Aorta (tissue), 5 donors: ENCODE measurements at regions not wholly inside any gene's neighbourhood (a gene's known extent, or its start where the extent isn't known, plus 50 kb on each side); places are given as distances from the start of the nearest gene placed in this dataset.

Source experiments
- ATAC-seq: fragments of 200-7000 bp; cut with Tn5 transposase; one replicate; pipeline ENCODE4 v1.9.1; 2022; ENCODE audit warnings: moderate library complexity; ENCODE audit not compliant: low FRiP score
- DNase-seq, 2 donors: peaks; one replicate each; pipeline ENCODE4 v3.0.0-alpha.2; 2020
- H3K27ac ChIP-seq, 2 donors: one replicate each; pipeline ENCODE4 v1.5.1; 2013; ENCODE audit warnings: low read length in 2 of 2, mild to moderate bottlenecking in 2 of 2, moderate library complexity in 2 of 2, control low read depth in 1 of 2, inconsistent platforms in 1 of 2, low read depth in 1 of 2
- H3K27me3 ChIP-seq, 2 donors: one replicate each; pipeline ENCODE4 v1.6.1; 2013; ENCODE audit warnings: control low read depth in 1 of 2, low read length in 1 of 2, mild to moderate bottlenecking in 1 of 2, moderate library complexity in 1 of 2; ENCODE audit not compliant: insufficient read depth in 2 of 2, control insufficient read depth in 1 of 2
- H3K36me3 ChIP-seq, 2 donors: one replicate each; pipeline ENCODE4 v1.6.1; 2013; ENCODE audit warnings: control low read depth in 1 of 2, low read length in 1 of 2, mild to moderate bottlenecking in 1 of 2; ENCODE audit not compliant: insufficient read depth in 2 of 2, control insufficient read depth in 1 of 2
- H3K4me1 ChIP-seq, 2 donors: one replicate each; pipeline ENCODE4 v1.6.1; 2013; ENCODE audit warnings: low read length in 2 of 2, control low read depth in 1 of 2, mild to moderate bottlenecking in 1 of 2, moderate library complexity in 1 of 2; ENCODE audit not compliant: insufficient read depth in 2 of 2, control insufficient read depth in 1 of 2
- H3K4me3 ChIP-seq, 2 donors: one replicate each; pipeline ENCODE4 v1.5.1; 2013; ENCODE audit warnings: low read length in 2 of 2, control low read depth in 1 of 2, mild to moderate bottlenecking in 1 of 2
- H3K9me3 ChIP-seq: one replicate; pipeline ENCODE4 v1.6.1; 2013; ENCODE audit warnings: mild to moderate bottlenecking, low read length; ENCODE audit not compliant: control insufficient read depth
- WGBS, 2 donors: extraction: QIAGEN DNeasy Blood & Tissue Kit; methylation state at CpG; one replicate each; pipeline ENCODE4 v1.1.7; 2013; 5-methylcytosine and 5-hydroxymethylcytosine counted together
- intact Hi-C, 2 donors: fragments of 100-400 bp; cut with DNase I; formaldehyde crosslinking; loops; one replicate each; pipeline versions ENCODE4 v1.14.2 to v1.15.0; 2022
- donor health status: healthy with polysubstance abuse.
- donor health status: Bipolar disorder and iron deficiency.
- donor health status: DM: no; HTN: no; CAD: no.
- donor health status: DM: no; HTN: no; CAD: no.
- donor health status: DM: yes; HTN: yes; CAD: no.

- DNase-seq (no peak), ATAC-seq (no peak)
- 84 to 85% methylated on average over 6 of the region's 6 CpGs for WGBS, 2 donors
- Histone ChIP-seq H3K4me1 (no peaks in the 10 kb centered on the region), H3K27ac (no peak overlapping the region), H3K4me3 (no peak overlapping the region), H3K9me3 (peaks cover 2% of the 10 kb centered on the region), H3K27me3 (no peaks in the 10 kb centered on the region), H3K36me3 (no peaks in the 10 kb centered on the region)
- intact Hi-C loops, result no loop called here
Observed at GRCh38 chr10:2119316-2119715, 382.0 kb upstream of the ADARB2 start.

- no peaks in the 10 kb centered on the region for H3K4me1 ChIP-seq
- 71 to 82% methylated on average over 3 of the region's 3 CpGs for WGBS, 2 donors
- no peak overlapping the region for H3K27ac ChIP-seq
- no peak for DNase-seq
- intact Hi-C loops, result no loop called here
- no peak for ATAC-seq
- H3K4me3 ChIP-seq, result no peak overlapping the region
- peaks cover 2% of the 10 kb centered on the region for H3K9me3 ChIP-seq
- H3K36me3 ChIP-seq, result no peaks in the 10 kb centered on the region
- no peaks in the 10 kb centered on the region for H3K27me3 ChIP-seq
Observed at GRCh38 chr10:2118201-2118600, 380.9 kb upstream of the ADARB2 start.

- ATAC-seq, result no peak
- intact Hi-C loops, result no loop called here
- H3K9me3 ChIP-seq, result peaks cover 2% of the 10 kb centered on the region
- H3K4me1 ChIP-seq, result no peaks in the 10 kb centered on the region
- 96 to 100% methylated on average over 1 of the region's 1 CpG for WGBS, 2 donors
- DNase-seq, result no peak
- H3K27me3 ChIP-seq, result no peaks in the 10 kb centered on the region
- H3K27ac ChIP-seq, result no peak overlapping the region
- H3K4me3 ChIP-seq, result no peak overlapping the region
- no peaks in the 10 kb centered on the region for H3K36me3 ChIP-seq
Observed at GRCh38 chr10:2117641-2118040, 380.3 kb upstream of the ADARB2 start.

GRCh38 chr10:2111965-2112364 is 374.6 kb upstream of the ADARB2 start:
- Histone ChIP-seq H3K9me3 (no peaks in the 10 kb centered on the region), H3K27ac (no peak overlapping the region), H3K4me1 (no peaks in the 10 kb centered on the region), H3K27me3 (no peaks in the 10 kb centered on the region), H3K36me3 (no peaks in the 10 kb centered on the region), H3K4me3 (no peak overlapping the region)
- intact Hi-C loops, result no loop called here
- ATAC-seq (no peak), DNase-seq (no peak)
- 64 to 66% methylated on average over 8 of the region's 8 CpGs for WGBS, 2 donors

- H3K9me3 ChIP-seq, result peaks cover 2% of the 10 kb centered on the region
- no peaks in the 10 kb centered on the region for H3K36me3 ChIP-seq
- ATAC-seq (no peak), DNase-seq (no peak)
- H3K4me1 ChIP-seq, result no peaks in the 10 kb centered on the region
- intact Hi-C loops, result no loop called here
- H3K27me3 ChIP-seq, result no peaks in the 10 kb centered on the region
- WGBS, 2 donors, result 83 to 87% methylated on average over 1 of the region's 1 CpG
- no peak overlapping the region for H3K27ac ChIP-seq
- H3K4me3 ChIP-seq, result no peak overlapping the region
Observed at GRCh38 chr10:2108496-2108895, 371.2 kb upstream of the ADARB2 start.

- 12 to 20% methylated on average over 2 of the region's 2 CpGs for WGBS, 2 donors
Observed at GRCh38 chr10:2106641-2107040, 369.3 kb upstream of the ADARB2 start.

GRCh38 chr10:2099321-2099720 is 362.0 kb upstream of the ADARB2 start:
- ATAC-seq (no peak), DNase-seq (no peak)
- H3K27ac ChIP-seq, result no peak overlapping the region
- H3K4me1 ChIP-seq, result no peaks in the 10 kb centered on the region
- intact Hi-C loops, result no loop called here
- no peak overlapping the region for H3K4me3 ChIP-seq
- no peaks in the 10 kb centered on the region for H3K9me3 ChIP-seq
- H3K27me3 ChIP-seq, result no peaks in the 10 kb centered on the region
- 88 to 93% methylated on average over 16 of the region's 16 CpGs for WGBS, 2 donors
- H3K36me3 ChIP-seq, result no peaks in the 10 kb centered on the region

More at GRCh38 chr10:2106641-2107040, 369.3 kb upstream of the ADARB2 start:
- no peaks in the 10 kb centered on the region for H3K4me1 ChIP-seq
- no peak overlapping the region for H3K4me3 ChIP-seq
- DNase-seq, result no peak
- no peak overlapping the region for H3K27ac ChIP-seq
- H3K9me3 ChIP-seq, result peaks cover 2% of the 10 kb centered on the region
- no peaks in the 10 kb centered on the region for H3K36me3 ChIP-seq
- ATAC-seq, result no peak
- intact Hi-C loops, result no loop called here
- H3K27me3 ChIP-seq, result no peaks in the 10 kb centered on the region

GRCh38 chr10:2097937-2098336 is 360.6 kb upstream of the ADARB2 start:
- Histone ChIP-seq H3K9me3 (no peaks in the 10 kb centered on the region), H3K4me3 (no peak overlapping the region), H3K27me3 (no peaks in the 10 kb centered on the region), H3K36me3 (no peaks in the 10 kb centered on the region), H3K27ac (no peak overlapping the region), H3K4me1 (no peaks in the 10 kb centered on the region)
- intact Hi-C loops, result no loop called here
- 82 to 83% methylated on average over 10 of the region's 10 CpGs for WGBS, 2 donors
- ATAC-seq (no peak), DNase-seq (no peak)

GRCh38 chr10:2094171-2094570 is 356.8 kb upstream of the ADARB2 start:
- H3K9me3 ChIP-seq, result no peaks in the 10 kb centered on the region
- H3K4me1 ChIP-seq, result no peaks in the 10 kb centered on the region
- H3K36me3 ChIP-seq, result no peaks in the 10 kb centered on the region
- DNase-seq (no peak), ATAC-seq (no peak)
- H3K4me3 ChIP-seq, result no peak overlapping the region
- no peak overlapping the region for H3K27ac ChIP-seq
- intact Hi-C loops, result no loop called here
- no peaks in the 10 kb centered on the region for H3K27me3 ChIP-seq
- 83% methylated on average over 6 of the region's 6 CpGs for WGBS, 2 donors
